GM19452 (cell line): ENCODE measurements at regions not wholly inside any gene's neighbourhood (a gene's known extent, or its start where the extent isn't known, plus 50 kb on each side); places are given as distances from the start of the nearest gene placed in this dataset.

Source experiments
- ATAC-seq: cut with Tn5 transposase; IDR thresholded peaks from one replicate; pipeline ENCODE4 v1.9.1; 2021; ENCODE audit not compliant: unreplicated experiment

DNA sequence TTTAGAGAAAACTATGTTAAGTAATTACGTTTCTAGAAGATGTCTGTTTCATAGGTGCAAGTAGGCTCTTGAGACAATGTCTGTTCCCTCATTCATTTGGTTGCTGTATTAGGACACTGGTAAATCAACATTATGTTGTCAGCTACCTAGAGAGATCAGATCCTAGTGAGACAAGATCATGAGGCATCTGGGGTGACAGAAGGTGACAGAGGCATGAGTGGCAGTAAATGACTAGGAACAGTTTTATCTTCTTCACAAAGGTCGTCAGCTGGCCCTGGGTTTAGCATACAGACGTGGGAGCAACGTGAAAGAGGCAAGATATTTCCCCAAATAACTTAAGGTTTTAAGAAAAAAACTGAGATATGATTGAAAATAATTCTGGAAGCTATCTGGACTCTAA, 1926.3 kb upstream of the WWC1 start:
- no peak for ATAC-seq

- no peak for ATAC-seq
Measured at GRCh38 chr5:166367391-166367790, 1924.1 kb upstream of the WWC1 start.

- ATAC-seq: no peak
Measured at GRCh38 chr5:166369346-166369745, 1922.1 kb upstream of the WWC1 start.

- no peak for ATAC-seq
Measured at GRCh38 chr5:166369807-166370206, 1921.6 kb upstream of the WWC1 start.

DNA sequence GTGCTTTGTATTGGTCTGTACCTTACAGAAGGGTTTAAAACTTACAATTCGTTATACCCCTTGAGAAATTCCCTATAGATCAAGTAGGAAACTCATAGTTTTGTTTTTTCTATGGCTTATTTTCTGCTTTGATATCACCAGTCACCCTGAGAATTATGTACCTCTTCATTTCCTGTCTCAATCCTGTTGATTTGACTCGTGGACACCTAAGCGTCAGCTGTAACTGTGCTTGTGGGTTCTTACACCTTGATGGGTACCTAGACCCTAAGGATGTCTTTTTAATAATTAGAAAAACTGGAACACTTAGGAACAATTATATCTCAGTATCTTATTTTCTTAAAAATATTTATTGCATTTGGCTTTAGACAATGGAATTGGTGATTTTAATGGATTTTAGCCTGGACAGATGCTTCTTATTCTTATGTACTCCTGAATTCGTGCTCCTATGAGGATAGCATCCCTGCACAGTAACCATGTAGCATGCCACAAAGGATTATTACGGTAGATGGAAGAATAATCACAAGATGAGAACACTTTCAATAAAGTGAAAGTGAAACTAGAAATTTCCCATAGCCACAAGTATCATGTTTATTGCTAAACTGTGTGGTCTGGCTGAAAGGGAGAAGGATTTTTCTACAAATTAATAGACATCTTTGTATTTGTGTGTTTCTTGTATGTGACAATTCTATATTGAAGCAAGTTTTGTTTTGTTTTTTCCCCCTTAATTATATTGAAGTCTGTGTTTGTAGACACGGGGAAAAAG, 1920.3 kb upstream of the WWC1 start:
- ATAC-seq: no peak

GRCh38 chr5:166373817-166374216, 1917.6 kb upstream of the WWC1 start:
- ATAC-seq: no peak

GRCh38 chr5:166377756-166378155, 1913.7 kb upstream of the WWC1 start:
- ATAC-seq: no peak

DNA sequence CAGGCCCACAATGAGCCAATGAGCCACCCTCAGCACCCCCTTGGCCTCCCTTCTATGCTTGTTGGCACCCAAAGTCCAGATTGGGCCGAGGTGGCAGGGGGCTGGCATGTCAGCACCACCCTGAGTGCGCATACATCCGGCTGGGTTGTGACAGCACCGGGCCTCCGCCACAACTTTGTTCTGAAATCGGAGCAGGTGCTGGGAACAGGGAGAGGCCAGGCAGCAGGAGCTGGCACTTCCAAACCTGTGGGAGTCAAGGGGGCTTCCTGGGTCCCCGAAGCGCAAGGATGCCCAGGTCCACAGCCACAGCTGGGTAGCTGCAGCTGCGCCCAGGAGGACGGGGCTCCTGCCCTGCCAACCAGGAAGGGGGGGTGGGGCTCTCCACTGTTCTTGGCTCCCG, 1911.9 kb upstream of the WWC1 start:
- no peak for ATAC-seq

DNA sequence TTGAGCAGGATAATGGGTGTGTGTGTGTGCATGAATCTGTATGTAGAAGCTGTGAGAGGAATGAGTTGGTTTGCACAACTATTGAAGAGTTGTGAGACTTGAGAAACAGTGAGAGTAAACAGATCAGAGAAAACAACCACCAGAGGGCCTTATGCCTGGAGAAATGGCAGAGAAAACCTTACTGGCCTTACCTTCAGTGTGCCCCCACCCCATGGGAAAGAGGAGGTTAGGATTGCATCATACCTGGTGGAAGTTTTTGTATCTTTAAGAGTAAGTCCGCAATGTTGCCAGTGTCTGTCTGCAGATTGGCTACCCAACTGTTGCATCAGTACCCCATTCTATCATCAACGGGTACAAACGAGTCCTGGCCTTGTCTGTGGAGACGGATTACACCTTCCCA, 1909.4 kb upstream of the WWC1 start:
- no peak for ATAC-seq

DNA sequence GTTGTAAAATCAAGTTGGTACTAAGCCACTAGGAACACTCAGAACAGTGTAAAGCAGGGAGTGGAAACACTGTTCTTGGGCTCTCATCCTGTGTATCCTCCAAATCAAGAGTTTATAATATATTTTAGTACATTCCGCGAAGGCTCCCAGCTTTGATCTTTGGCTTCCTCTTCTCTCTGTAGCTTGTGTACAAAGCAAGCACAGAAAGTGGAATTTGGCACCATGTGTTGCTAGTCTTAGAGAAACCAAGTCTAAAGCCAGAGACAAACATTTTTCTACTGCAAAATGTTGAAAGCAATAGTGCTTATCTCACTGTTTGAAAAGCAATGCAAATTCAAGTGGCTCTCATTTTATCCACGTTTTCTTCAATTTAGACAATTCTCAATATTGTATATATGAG, 1893.3 kb upstream of the WWC1 start:
- ATAC-seq: no peak

DNA sequence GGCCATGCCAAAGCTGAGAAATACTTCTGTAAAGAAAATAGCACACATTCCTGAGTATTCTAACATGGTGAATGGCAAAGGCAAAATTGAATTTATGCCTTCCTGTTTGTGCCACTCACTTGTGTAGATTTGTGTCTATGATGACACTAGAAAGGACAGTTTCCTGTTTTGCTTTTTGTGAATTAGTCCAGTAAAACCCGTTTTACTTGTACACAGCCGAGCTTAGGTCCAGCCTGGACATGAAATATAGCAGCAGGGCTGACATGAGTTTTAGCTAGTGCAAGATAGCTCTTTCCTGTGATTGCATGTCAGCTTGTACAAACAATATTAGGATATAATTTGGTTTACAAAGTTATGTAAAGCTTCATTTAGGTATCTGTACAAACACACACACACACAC, 1891.7 kb upstream of the WWC1 start:
- ATAC-seq: no peak

- no peak for ATAC-seq
Measured at GRCh38 chr5:166401391-166401790, 1890.1 kb upstream of the WWC1 start.

- no peak for ATAC-seq
Measured at GRCh38 chr5:166412191-166412590, 1879.3 kb upstream of the WWC1 start.

GRCh38 chr5:166427211-166427610, 1864.2 kb upstream of the WWC1 start:
- ATAC-seq: no peak

DNA sequence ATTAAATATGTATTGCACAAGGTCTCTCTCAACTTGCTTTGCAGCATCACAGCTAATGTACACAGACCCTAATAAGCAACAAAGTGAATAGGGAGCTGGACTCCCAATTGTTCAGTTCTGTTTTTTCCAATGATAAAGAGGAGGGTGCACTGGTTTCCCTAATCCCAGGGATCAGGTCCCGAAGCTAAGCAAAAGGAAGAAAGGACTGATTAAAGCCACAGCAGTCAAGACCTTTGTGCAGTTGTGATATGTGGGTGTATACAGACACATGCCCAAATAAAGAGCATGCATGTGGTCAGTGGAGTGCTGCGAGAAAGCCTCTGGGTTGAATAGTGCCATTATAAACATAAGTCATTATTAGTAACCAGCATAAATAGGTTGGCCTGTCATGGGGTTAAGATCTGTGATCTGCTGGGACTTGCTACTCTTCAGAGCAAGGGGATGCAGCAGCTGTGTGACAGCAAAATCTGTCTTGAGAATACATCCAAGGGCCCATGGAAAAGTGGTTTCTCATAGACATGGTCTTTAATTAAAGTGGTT, 1863.1 kb upstream of the WWC1 start:
- no peak for ATAC-seq

GRCh38 chr5:166430491-166431319, 1860.7 kb upstream of the WWC1 start:
- no peak for ATAC-seq

DNA sequence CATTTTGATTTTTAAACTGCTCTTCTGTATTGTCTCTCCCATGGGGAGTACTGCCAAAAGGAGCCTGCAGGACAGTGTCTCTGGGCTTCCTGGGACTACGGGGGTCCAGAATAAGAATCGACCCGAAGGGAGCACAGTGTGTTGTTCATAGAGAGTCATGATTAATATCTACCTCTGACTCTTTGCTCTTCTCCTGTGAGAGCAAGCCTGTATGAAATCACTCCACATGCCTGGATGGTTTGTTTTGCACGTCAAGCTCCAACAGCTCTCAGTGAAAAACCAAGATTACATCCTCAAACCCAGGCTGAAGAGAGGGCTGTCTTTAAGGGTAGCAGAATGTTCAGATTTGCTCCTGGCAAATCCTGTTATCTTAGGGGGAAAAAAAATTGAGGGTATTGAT, 1860.0 kb upstream of the WWC1 start:
- ATAC-seq: no peak

GRCh38 chr5:166433679-166434078, 1857.8 kb upstream of the WWC1 start:
- no peak for ATAC-seq

- ATAC-seq: no peak
Measured at GRCh38 chr5:166436872-166437271, 1854.6 kb upstream of the WWC1 start.

DNA sequence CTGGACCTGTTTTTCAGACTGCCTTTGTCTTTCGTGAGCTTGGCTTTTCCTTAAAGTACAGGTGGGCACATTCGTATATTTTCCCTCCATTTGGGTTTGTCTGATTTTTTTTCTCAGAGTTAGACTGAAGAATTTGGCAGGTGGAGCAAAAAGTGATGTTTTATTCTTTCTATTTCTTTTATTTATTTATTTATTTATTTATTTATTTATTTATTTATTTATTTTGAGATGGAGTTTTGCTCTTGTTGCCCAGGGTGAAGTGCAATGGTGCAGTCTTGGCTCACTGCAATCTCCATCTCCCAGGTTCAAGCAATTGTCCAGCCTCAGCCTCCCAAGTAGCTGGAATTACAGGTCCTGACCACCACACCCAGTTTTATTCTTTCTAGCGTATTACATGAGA, 1805.1 kb upstream of the WWC1 start:
- ATAC-seq: no peak

DNA sequence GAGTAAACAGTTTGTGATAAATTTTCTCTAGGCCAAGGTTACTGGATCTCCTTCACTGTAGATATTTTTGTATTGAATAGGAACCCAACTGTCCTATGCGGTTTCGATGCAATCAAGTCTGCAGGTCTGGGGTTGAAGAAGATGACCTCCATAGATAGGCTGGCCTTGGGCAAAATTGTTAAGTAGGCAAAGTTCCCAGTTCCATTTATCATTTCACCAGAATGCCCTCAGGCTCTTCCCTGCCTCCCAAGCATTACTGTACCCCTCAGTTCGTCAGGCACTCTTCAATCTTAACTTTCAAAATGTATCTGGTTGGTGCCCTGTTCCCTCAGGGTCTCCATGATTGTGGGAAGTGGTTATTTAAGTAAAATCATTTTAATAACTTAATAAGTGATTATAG, 1802.9 kb upstream of the WWC1 start:
- ATAC-seq: no peak

DNA sequence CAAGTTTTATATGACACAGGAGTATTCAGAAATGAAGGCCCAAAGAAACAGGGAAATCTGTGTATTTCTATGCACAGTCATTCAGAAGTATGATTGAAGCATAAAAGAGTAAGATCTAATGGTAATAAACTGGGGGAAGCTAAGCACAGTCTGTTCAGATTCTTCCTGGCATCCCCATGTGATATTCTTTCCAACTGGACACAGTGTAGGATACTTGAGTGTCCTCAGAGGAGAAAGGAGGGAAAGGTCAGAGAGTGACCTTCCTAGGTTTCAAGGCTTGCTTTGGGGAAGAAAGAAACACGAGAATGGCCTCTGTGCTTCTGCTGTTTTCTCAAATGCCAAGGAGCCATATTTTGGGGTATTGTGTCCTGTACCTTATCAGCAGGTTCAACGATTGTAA, 1798.4 kb upstream of the WWC1 start:
- no peak for ATAC-seq
